ENCODE measurements at regions not wholly inside any gene's neighbourhood (a gene's known extent, or its start where the extent isn't known, plus 50 kb on each side); places are given as distances from the start of the nearest gene placed in this dataset.

- TF ChIP-seq CTCF (IDR thresholded peaks at IDR 0.05; ENCODE audit: borderline replicate concordance, extremely low read depth, low read length, poor library complexity, severe bottlenecking): no peak
- no peak for TF ChIP-seq EZH2 (IDR thresholded peaks at IDR 0.05; ENCODE audit: borderline replicate concordance, low read depth, low read length, severe bottlenecking)
Observed at GRCh38 chr3:102904629-102905028, 469.8 kb downstream of the ZPLD1 start.
